GM12878 (cell line): ENCODE measurements at regions not wholly inside any gene's neighbourhood (a gene's known extent, or its start where the extent isn't known, plus 50 kb on each side); places are given as distances from the start of the nearest gene placed in this dataset.

Experiments
- ATAC-seq: fragments of 200-7000 bp; cut with Tn5 transposase; 3 replicates; pipeline ENCODE4 v1.9.1; 2020; ENCODE audit warnings: mild to moderate bottlenecking, moderate library complexity
- BruUV-seq: library from RNA; stranded (reverse); fragments of 400-500 nt; replicated peaks from 2 replicates; lab custom pipeline; 2021; lab: Mats Ljungman, UMichigan
- CTCF ChIA-PET: fragments of 300-600 bp; sonication (Branson Sonifier 250); formaldehyde crosslinking; extraction: SDS; loops from one replicate; lab custom pipeline; 2021; ENCODE audit warnings: inconsistent platforms; lab: Yijun Ruan, JAX
- POLR2A ChIA-PET: fragments of 350-600 bp; formaldehyde crosslinking; extraction: SDS; loops from one replicate; lab custom pipeline; 2021; ENCODE audit warnings: inconsistent platforms; lab: Charles Lee
- RAD21 ChIA-PET: fragments of 300-600 bp; sonication (Branson Sonifier 250); formaldehyde crosslinking; loops from one replicate; lab custom pipeline; 2023; ENCODE audit warnings: antibody characterized with exemption; ENCODE audit not compliant: unreplicated experiment; lab: Charles Lee
- SMC1A ChIA-PET: fragments of 300-600 bp; sonication (Branson Sonifier 250); formaldehyde crosslinking; loops from one replicate; lab custom pipeline; 2023; ENCODE audit not compliant: unreplicated experiment, uncharacterized antibody; lab: Charles Lee
- DNase-seq: peaks from one replicate; pipeline ENCODE4 v3.0.0-alpha.2; 2011; ENCODE audit warnings: low read depth, low spot score
- FAIRE-seq: peaks from 3 replicates; lab custom pipeline; 2011; peaks lifted over from hg19 to GRCh38; lab: Jason Lieb, UNC
- H2AFZ ChIP-seq: 2 replicates; pipeline ENCODE4 v1.6.0; 2011; ENCODE audit warnings: low read depth, low read length, control low read depth; ENCODE audit not compliant: control insufficient read depth
- H3K27ac ChIP-seq: 2 replicates; pipeline ENCODE4 v1.5.1; 2011; ENCODE audit warnings: control low read depth; ENCODE audit not compliant: control insufficient read depth, insufficient read depth
- H3K27me3 ChIP-seq, 2 experiments: replicated peaks in 1 of 2; 2 replicates each; pipeline versions ENCODE4 v1.6.0 to v1.6.1; 2011; ENCODE audit warnings: low read length in 1 of 2; ENCODE audit not compliant: control insufficient read depth in 2 of 2, insufficient read depth in 2 of 2
- H3K36me3 ChIP-seq, 2 experiments: 2 replicates each; pipeline ENCODE4 v1.5.1; 2011; ENCODE audit warnings: low read length in 1 of 2; ENCODE audit not compliant: control insufficient read depth in 2 of 2, insufficient read depth in 2 of 2
- H3K4me1 ChIP-seq: 2 replicates; pipeline ENCODE4 v1.6.1; 2011; ENCODE audit warnings: mild to moderate bottlenecking, low read length, moderate library complexity, mixed read lengths; ENCODE audit not compliant: control insufficient read depth, insufficient read depth
- H3K4me2 ChIP-seq: 2 replicates; pipeline ENCODE4 v1.6.0; 2011; ENCODE audit warnings: control low read depth; ENCODE audit not compliant: control insufficient read depth, insufficient read depth
- H3K4me3 ChIP-seq: fragments of 200-600 bp; sonication (generic); 2 replicates; pipeline ENCODE4 v1.5.1; 2016
- H3K79me2 ChIP-seq: 2 replicates; pipeline ENCODE4 v1.6.0; 2011; ENCODE audit warnings: low read length; ENCODE audit not compliant: control insufficient read depth, insufficient read depth
- H3K9ac ChIP-seq: 2 replicates; pipeline ENCODE4 v1.8.0; 2011; ENCODE audit warnings: low read length, control low read depth, mixed read lengths; ENCODE audit not compliant: control insufficient read depth, insufficient read depth
- H3K9me3 ChIP-seq: replicated peaks from 3 replicates; pipeline ENCODE4 v1.5.1; 2011; ENCODE audit warnings: mild to moderate bottlenecking, low read length; ENCODE audit not compliant: control insufficient read depth, insufficient read depth
- H4K20me1 ChIP-seq: 2 replicates; pipeline ENCODE4 v1.6.0; 2011; ENCODE audit not compliant: control insufficient read depth, insufficient read depth
- IKZF1 ChIP-seq: fragments of 450-650 bp; conservative IDR thresholded peaks from 2 replicates; pipeline ENCODE4 v1.6.1; 2017; ENCODE audit warnings: antibody characterized with exemption, mild to moderate bottlenecking
- IKZF2 ChIP-seq, 2 experiments: fragments of 450-650 bp; IDR thresholded peaks; 2 replicates each; pipeline ENCODE4 v1.6.1; 2017; ENCODE audit warnings: mild to moderate bottlenecking in 2 of 2, moderate library complexity in 2 of 2
- SIN3A ChIP-seq: IDR thresholded peaks from 2 replicates; pipeline ENCODE4 v1.6.1; 2012; ENCODE audit warnings: low read depth, low read length, improper control_type of control experiment
- STAT3 ChIP-seq: IDR thresholded peaks from 2 replicates; pipeline ENCODE4 v1.6.1; 2011; ENCODE audit warnings: low read depth, low read length, improper control_type of control experiment
- SUPT20H ChIP-seq: IDR thresholded peaks from 2 replicates; pipeline ENCODE4 v1.6.1; 2011; ENCODE audit warnings: low read depth, mild to moderate bottlenecking, low read length, moderate library complexity, borderline replicate concordance; ENCODE audit not compliant: control insufficient read depth
- WRNIP1 ChIP-seq: IDR thresholded peaks from 2 replicates; pipeline ENCODE4 v1.6.1; 2011; ENCODE audit warnings: low read depth, low read length, improper control_type of control experiment, borderline replicate concordance
- YBX1 ChIP-seq: fragments of 450-650 bp; IDR thresholded peaks from 2 replicates; pipeline ENCODE4 v1.6.1; 2016; ENCODE audit warnings: antibody characterized with exemption
- ZZZ3 ChIP-seq: IDR thresholded peaks from 2 replicates; pipeline ENCODE4 v1.6.1; 2011; ENCODE audit warnings: low read depth; ENCODE audit not compliant: control insufficient read depth, insufficient read length
- WGBS: methylation state at CpG from one replicate; pipeline ENCODE4 v1.1.6; 2016; ENCODE audit warnings: low lambda C conversion rate; ENCODE audit not compliant: insufficient replicate concordance, insufficient coverage; ENCODE audit errors: missing lambda C conversion rate; 5-methylcytosine and 5-hydroxymethylcytosine counted together
- in situ Hi-C: fragments of 300-500 bp; cut with MboI; formaldehyde crosslinking; loops from 9 replicates; pipeline ENCODE4 v1.14.3; 2018; ENCODE audit warnings: mixed read lengths
- intact Hi-C: fragments of 100-400 bp; cut with micrococcal nuclease; formaldehyde crosslinking; loops from one replicate; pipeline ENCODE4 v1.14.2; 2022; ENCODE audit not compliant: unreplicated experiment
- TF ChIP-seq, protein P1 (sequence below): fragments of 450-650 bp; IDR thresholded peaks from 2 replicates; pipeline ENCODE4 v1.6.1; 2018; ENCODE audit warnings: borderline replicate concordance, mild to moderate bottlenecking; ENCODE audit not compliant: partially characterized antibody
- TF ChIP-seq, protein P2 (sequence below): fragments of 450-650 bp; IDR thresholded peaks from 2 replicates; pipeline ENCODE4 v1.6.1; 2017; ENCODE audit warnings: mild to moderate bottlenecking, moderate library complexity
- TF ChIP-seq, protein P3 (sequence below), 3 experiments: IDR thresholded peaks in 2 of 3; conservative IDR thresholded peaks in 1 of 3; 2 replicates each; pipeline ENCODE4 v1.5.1; 2011; ENCODE audit warnings: low read depth in 3 of 3, low read length in 3 of 3, mild to moderate bottlenecking in 3 of 3, control low read depth in 2 of 3, moderate library complexity in 2 of 3, inconsistent platforms in 1 of 3, mixed read lengths in 1 of 3; ENCODE audit not compliant: control insufficient read depth in 2 of 3, insufficient read depth in 1 of 3; ENCODE audit errors: extremely low read depth in 1 of 3

- no peak for ATAC-seq
Observed at GRCh38 chr13:111595276-111595675, 274.8 kb downstream of the TEX29 start.

More at GRCh38 chr13:111595276-111595675, 274.8 kb downstream of the TEX29 start:
- FAIRE-seq: no peak
- BruUV-seq: no TSS peak
- Histone ChIP-seq H3K9me3 (no peaks in the 10 kb centered on the region), H3K4me2 (no peak overlapping the region), H4K20me1 (no peaks in the 10 kb centered on the region), H3K27me3 (no peaks in the 10 kb centered on the region), H2AFZ (no peak overlapping the region), H3K4me1 (no peaks in the 10 kb centered on the region), H3K9ac (no peak overlapping the region), H3K27ac (no peak overlapping the region), H3K79me2 (no peaks in the 10 kb centered on the region), H3K36me3 (no peaks in the 10 kb centered on the region), H3K4me3 (no peak overlapping the region)
- intact Hi-C loops: no loop called here
- ChIA-PET CTCF (no interaction called here), SMC1A (no interaction called here), RAD21 (no interaction called here), POLR2A (no interaction called here)
- TF ChIP-seq, protein P1, sequence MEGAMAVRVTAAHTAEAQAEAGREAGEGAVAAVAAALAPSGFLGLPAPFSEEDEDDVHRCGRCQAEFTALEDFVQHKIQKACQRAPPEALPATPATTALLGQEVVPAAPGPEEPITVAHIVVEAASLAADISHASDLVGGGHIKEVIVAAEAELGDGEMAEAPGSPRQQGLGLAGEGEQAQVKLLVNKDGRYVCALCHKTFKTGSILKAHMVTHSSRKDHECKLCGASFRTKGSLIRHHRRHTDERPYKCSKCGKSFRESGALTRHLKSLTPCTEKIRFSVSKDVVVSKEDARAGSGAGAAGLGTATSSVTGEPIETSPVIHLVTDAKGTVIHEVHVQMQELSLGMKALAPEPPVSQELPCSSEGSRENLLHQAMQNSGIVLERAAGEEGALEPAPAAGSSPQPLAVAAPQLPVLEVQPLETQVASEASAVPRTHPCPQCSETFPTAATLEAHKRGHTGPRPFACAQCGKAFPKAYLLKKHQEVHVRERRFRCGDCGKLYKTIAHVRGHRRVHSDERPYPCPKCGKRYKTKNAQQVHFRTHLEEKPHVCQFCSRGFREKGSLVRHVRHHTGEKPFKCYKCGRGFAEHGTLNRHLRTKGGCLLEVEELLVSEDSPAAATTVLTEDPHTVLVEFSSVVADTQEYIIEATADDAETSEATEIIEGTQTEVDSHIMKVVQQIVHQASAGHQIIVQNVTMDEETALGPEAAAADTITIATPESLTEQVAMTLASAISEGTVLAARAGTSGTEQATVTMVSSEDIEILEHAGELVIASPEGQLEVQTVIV: no peak
- TF ChIP-seq, protein P2, sequence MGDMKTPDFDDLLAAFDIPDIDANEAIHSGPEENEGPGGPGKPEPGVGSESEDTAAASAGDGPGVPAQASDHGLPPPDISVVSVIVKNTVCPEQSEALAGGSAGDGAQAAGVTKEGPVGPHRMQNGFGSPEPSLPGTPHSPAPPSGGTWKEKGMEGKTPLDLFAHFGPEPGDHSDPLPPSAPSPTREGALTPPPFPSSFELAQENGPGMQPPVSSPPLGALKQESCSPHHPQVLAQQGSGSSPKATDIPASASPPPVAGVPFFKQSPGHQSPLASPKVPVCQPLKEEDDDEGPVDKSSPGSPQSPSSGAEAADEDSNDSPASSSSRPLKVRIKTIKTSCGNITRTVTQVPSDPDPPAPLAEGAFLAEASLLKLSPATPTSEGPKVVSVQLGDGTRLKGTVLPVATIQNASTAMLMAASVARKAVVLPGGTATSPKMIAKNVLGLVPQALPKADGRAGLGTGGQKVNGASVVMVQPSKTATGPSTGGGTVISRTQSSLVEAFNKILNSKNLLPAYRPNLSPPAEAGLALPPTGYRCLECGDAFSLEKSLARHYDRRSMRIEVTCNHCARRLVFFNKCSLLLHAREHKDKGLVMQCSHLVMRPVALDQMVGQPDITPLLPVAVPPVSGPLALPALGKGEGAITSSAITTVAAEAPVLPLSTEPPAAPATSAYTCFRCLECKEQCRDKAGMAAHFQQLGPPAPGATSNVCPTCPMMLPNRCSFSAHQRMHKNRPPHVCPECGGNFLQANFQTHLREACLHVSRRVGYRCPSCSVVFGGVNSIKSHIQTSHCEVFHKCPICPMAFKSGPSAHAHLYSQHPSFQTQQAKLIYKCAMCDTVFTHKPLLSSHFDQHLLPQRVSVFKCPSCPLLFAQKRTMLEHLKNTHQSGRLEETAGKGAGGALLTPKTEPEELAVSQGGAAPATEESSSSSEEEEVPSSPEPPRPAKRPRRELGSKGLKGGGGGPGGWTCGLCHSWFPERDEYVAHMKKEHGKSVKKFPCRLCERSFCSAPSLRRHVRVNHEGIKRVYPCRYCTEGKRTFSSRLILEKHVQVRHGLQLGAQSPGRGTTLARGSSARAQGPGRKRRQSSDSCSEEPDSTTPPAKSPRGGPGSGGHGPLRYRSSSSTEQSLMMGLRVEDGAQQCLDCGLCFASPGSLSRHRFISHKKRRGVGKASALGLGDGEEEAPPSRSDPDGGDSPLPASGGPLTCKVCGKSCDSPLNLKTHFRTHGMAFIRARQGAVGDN: no peak
- no peak for TF ChIP-seq IKZF1
- TF ChIP-seq IKZF2 (IDR thresholded peaks at IDR 0.05): no peak
- no peak for TF ChIP-seq SIN3A
- TF ChIP-seq, protein P3, sequence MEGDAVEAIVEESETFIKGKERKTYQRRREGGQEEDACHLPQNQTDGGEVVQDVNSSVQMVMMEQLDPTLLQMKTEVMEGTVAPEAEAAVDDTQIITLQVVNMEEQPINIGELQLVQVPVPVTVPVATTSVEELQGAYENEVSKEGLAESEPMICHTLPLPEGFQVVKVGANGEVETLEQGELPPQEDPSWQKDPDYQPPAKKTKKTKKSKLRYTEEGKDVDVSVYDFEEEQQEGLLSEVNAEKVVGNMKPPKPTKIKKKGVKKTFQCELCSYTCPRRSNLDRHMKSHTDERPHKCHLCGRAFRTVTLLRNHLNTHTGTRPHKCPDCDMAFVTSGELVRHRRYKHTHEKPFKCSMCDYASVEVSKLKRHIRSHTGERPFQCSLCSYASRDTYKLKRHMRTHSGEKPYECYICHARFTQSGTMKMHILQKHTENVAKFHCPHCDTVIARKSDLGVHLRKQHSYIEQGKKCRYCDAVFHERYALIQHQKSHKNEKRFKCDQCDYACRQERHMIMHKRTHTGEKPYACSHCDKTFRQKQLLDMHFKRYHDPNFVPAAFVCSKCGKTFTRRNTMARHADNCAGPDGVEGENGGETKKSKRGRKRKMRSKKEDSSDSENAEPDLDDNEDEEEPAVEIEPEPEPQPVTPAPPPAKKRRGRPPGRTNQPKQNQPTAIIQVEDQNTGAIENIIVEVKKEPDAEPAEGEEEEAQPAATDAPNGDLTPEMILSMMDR (IDR thresholded peaks at IDR 0.05 in 2 of 3, conservative IDR thresholded peaks at IDR 0.05 in 1 of 3; ENCODE audit: control insufficient read depth in 2 of 3, extremely low read depth in 1 of 3, insufficient read depth in 1 of 3, low read depth in 3 of 3, low read length in 3 of 3): no peak
- TF ChIP-seq SUPT20H: no peak
- no peak for TF ChIP-seq ZZZ3
- no peak for TF ChIP-seq YBX1
- TF ChIP-seq STAT3: no peak
- no peak for TF ChIP-seq WRNIP1
- no peak for DNase-seq
- in situ Hi-C loops: no loop called here
- WGBS: 17% methylated on average over 3 of the region's 3 CpGs
